WTC11 (cell line): ENCODE measurements at regions not wholly inside any gene's neighbourhood (a gene's known extent, or its start where the extent isn't known, plus 50 kb on each side); places are given as distances from the start of the nearest gene placed in this dataset.

Source experiments
- ATAC-seq: fragments of 200-7000 bp; cut with Tn5 transposase; 2 replicates; pipeline ENCODE4 v1.10.0; 2021; ENCODE audit warnings: mild to moderate bottlenecking, moderate library complexity
- CTCF ChIA-PET: fragments of 300-600 bp; sonication (Branson Sonifier 250); formaldehyde crosslinking; loops from one replicate; lab custom pipeline; 2021; ENCODE audit warnings: antibody characterized with exemption; lab: Charles Lee
- POLR2A ChIA-PET: fragments of 350-600 bp; sonication (Branson Sonifier 250); formaldehyde crosslinking; loops from one replicate; lab custom pipeline; 2021; ENCODE audit warnings: antibody characterized with exemption; lab: Charles Lee
- DNase-seq: peaks from one replicate; pipeline ENCODE4 v3.0.0; 2021; ENCODE audit warnings: low spot score
- H3K27ac Mint-ChIP-seq: 2 replicates; pipeline ENCODE4 v1.8.0; 2021; ENCODE audit warnings: mixed read lengths
- H3K27me3 Mint-ChIP-seq: 2 replicates; pipeline ENCODE4 v1.8.0; 2021; ENCODE audit warnings: low read depth, mild to moderate bottlenecking, moderate library complexity, mixed read lengths
- H3K36me3 Mint-ChIP-seq: 2 replicates; pipeline ENCODE4 v1.8.0; 2021; ENCODE audit warnings: mixed read lengths
- H3K4me1 Mint-ChIP-seq: 2 replicates; pipeline ENCODE4 v1.8.0; 2022; ENCODE audit warnings: mixed read lengths
- H3K4me3 Mint-ChIP-seq: 2 replicates; pipeline ENCODE4 v1.8.0; 2021; ENCODE audit warnings: mild to moderate bottlenecking, moderate library complexity, mixed read lengths
- H3K9me3 Mint-ChIP-seq: 2 replicates; pipeline ENCODE4 v1.8.0; 2021; ENCODE audit warnings: mixed read lengths
- ATF6 ChIP-seq: sonication (generic); formaldehyde crosslinking; IDR thresholded peaks from 2 replicates; pipeline ENCODE4 v1.8.1; 2023; ENCODE audit warnings: mild to moderate bottlenecking, missing genetic modification reagents
- CTCF ChIP-seq: fragments of 200-600 bp; IDR thresholded peaks from 2 replicates; pipeline ENCODE4 v1.8.0; 2022; ENCODE audit warnings: antibody characterized with exemption
- ELF4 ChIP-seq: sonication (generic); formaldehyde crosslinking; IDR thresholded peaks from 2 replicates; pipeline ENCODE4 v1.8.1; 2022; ENCODE audit warnings: low read depth, mild to moderate bottlenecking, moderate library complexity, missing genetic modification reagents
- EMX1 ChIP-seq: fragments of 250-450 bp; sonication (Bioruptor Pico); IDR thresholded peaks from 2 replicates; pipeline ENCODE4 v1.8.0; 2021; ENCODE audit warnings: mild to moderate bottlenecking
- FOXJ3 ChIP-seq: sonication (generic); formaldehyde crosslinking; IDR thresholded peaks from 2 replicates; pipeline ENCODE4 v1.9.0; 2021; ENCODE audit warnings: missing genetic modification reagents, mild to moderate bottlenecking, borderline replicate concordance
- FOXK1 ChIP-seq: sonication (generic); formaldehyde crosslinking; IDR thresholded peaks from 2 replicates; pipeline ENCODE4 v1.8.0; 2022; ENCODE audit warnings: mild to moderate bottlenecking, moderate library complexity, missing genetic modification reagents
- HMGA2 ChIP-seq: fragments of 250-450 bp; sonication (Bioruptor Pico); IDR thresholded peaks from 2 replicates; pipeline ENCODE4 v1.4.0; 2021; ENCODE audit warnings: mild to moderate bottlenecking, moderate library complexity
- MAX ChIP-seq: sonication (generic); formaldehyde crosslinking; IDR thresholded peaks from 2 replicates; pipeline ENCODE4 v1.8.0; 2022; ENCODE audit warnings: mild to moderate bottlenecking, missing genetic modification reagents
- ZMAT4 ChIP-seq: fragments of 250-450 bp; sonication (Bioruptor Pico); IDR thresholded peaks from 2 replicates; pipeline ENCODE4 v1.9.0; 2021; ENCODE audit warnings: mild to moderate bottlenecking
- ZNF138 ChIP-seq: sonication (generic); formaldehyde crosslinking; conservative IDR thresholded peaks from 2 replicates; pipeline ENCODE4 v1.8.1; 2022; ENCODE audit warnings: mild to moderate bottlenecking, moderate library complexity, missing genetic modification reagents
- ZNF219 ChIP-seq: sonication (generic); formaldehyde crosslinking; IDR thresholded peaks from 2 replicates; pipeline ENCODE4 v1.8.0; 2023; ENCODE audit warnings: missing genetic modification reagents, mild to moderate bottlenecking, borderline replicate concordance
- ZNF263 ChIP-seq: sonication (generic); formaldehyde crosslinking; IDR thresholded peaks from 2 replicates; pipeline ENCODE4 v1.8.1; 2022; ENCODE audit warnings: low read depth, mild to moderate bottlenecking, moderate library complexity, missing genetic modification reagents
- ZNF671 ChIP-seq: fragments of 250-450 bp; sonication (Bioruptor Pico); IDR thresholded peaks from 2 replicates; pipeline ENCODE4 v1.8.0; 2021; ENCODE audit warnings: mild to moderate bottlenecking
- TF ChIP-seq, protein P1 (sequence below): sonication (generic); formaldehyde crosslinking; IDR thresholded peaks from 2 replicates; pipeline ENCODE4 v1.8.1; 2023; ENCODE audit warnings: mild to moderate bottlenecking, moderate library complexity, missing genetic modification reagents
- TF ChIP-seq, protein P2 (sequence below): sonication (generic); formaldehyde crosslinking; IDR thresholded peaks from 2 replicates; pipeline ENCODE4 v1.8.1; 2022; ENCODE audit warnings: mild to moderate bottlenecking, missing genetic modification reagents, moderate library complexity, borderline replicate concordance
- TF ChIP-seq, protein P3 (sequence below): fragments of 250-450 bp; sonication (Bioruptor Pico); conservative IDR thresholded peaks from 2 replicates; pipeline ENCODE4 v1.9.0; 2021; ENCODE audit warnings: mild to moderate bottlenecking

DNA sequence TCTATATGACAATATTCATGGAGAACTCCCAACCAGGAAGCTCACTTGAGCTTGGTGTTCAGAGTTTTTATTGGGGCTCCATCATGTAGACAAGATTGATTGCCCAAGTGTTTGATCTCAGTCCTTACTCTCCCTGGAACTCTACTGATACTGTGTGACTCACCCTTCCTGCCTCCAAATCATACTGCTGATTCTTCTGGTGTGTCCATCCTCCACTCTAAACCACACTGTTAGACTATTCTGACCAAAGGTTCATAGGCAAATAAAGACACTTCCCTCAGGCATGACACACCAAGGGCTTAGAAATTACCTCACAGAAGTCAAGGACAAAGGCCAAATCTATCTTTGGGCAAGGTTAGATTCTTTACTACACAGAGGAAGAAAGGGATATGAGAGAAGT is 107.9 kb upstream of the CDH20 start:
- peaks cover 2% of the 10 kb centered on the region; the same call in 1 of the 2 replicates for H3K36me3 Mint-ChIP-seq
- ATAC-seq (no peak), DNase-seq (no peak)
- peaks cover 16% of the 10 kb centered on the region for H3K27me3 Mint-ChIP-seq
- CTCF ChIA-PET = no interaction called here
- no peaks in the 10 kb centered on the region for H3K4me1 Mint-ChIP-seq
- peaks cover 18% of the 10 kb centered on the region for H3K9me3 Mint-ChIP-seq
- no peak for TF ChIP-seq MAX (CRISPR knock-in tag)
- TF ChIP-seq, protein P1, sequence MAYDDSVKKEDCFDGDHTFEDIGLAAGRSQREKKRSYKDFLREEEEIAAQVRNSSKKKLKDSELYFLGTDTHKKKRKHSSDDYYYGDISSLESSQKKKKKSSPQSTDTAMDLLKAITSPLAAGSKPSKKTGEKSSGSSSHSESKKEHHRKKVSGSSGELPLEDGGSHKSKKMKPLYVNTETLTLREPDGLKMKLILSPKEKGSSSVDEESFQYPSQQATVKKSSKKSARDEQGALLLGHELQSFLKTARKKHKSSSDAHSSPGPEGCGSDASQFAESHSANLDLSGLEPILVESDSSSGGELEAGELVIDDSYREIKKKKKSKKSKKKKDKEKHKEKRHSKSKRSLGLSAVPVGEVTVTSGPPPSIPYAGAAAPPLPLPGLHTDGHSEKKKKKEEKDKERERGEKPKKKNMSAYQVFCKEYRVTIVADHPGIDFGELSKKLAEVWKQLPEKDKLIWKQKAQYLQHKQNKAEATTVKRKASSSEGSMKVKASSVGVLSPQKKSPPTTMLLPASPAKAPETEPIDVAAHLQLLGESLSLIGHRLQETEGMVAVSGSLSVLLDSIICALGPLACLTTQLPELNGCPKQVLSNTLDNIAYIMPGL = no peak
- no peak for TF ChIP-seq HMGA2 (CRISPR knock-in tag)
- no peak for TF ChIP-seq ELF4
- TF ChIP-seq ZNF219 (CRISPR knock-in tag) = no peak
- TF ChIP-seq ZNF138 (CRISPR knock-in tag) = no peak
- no peak for TF ChIP-seq ZMAT4 (CRISPR knock-in tag)
- no peak for TF ChIP-seq FOXJ3 (CRISPR knock-in tag)
- no peak for TF ChIP-seq ZNF671
- TF ChIP-seq ATF6 (CRISPR knock-in tag) = no peak
- no peak for TF ChIP-seq ZNF263 (CRISPR knock-in tag)
- TF ChIP-seq CTCF = no peak
- no peak for TF ChIP-seq EMX1
- TF ChIP-seq, protein P2, sequence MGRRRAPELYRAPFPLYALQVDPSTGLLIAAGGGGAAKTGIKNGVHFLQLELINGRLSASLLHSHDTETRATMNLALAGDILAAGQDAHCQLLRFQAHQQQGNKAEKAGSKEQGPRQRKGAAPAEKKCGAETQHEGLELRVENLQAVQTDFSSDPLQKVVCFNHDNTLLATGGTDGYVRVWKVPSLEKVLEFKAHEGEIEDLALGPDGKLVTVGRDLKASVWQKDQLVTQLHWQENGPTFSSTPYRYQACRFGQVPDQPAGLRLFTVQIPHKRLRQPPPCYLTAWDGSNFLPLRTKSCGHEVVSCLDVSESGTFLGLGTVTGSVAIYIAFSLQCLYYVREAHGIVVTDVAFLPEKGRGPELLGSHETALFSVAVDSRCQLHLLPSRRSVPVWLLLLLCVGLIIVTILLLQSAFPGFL (CRISPR knock-in tag) = no peak
- TF ChIP-seq FOXK1 (CRISPR knock-in tag) = no peak
- POLR2A ChIA-PET = no interaction called here
- no peak overlapping the region for H3K27ac Mint-ChIP-seq
- no peak overlapping the region for H3K4me3 Mint-ChIP-seq

DNA sequence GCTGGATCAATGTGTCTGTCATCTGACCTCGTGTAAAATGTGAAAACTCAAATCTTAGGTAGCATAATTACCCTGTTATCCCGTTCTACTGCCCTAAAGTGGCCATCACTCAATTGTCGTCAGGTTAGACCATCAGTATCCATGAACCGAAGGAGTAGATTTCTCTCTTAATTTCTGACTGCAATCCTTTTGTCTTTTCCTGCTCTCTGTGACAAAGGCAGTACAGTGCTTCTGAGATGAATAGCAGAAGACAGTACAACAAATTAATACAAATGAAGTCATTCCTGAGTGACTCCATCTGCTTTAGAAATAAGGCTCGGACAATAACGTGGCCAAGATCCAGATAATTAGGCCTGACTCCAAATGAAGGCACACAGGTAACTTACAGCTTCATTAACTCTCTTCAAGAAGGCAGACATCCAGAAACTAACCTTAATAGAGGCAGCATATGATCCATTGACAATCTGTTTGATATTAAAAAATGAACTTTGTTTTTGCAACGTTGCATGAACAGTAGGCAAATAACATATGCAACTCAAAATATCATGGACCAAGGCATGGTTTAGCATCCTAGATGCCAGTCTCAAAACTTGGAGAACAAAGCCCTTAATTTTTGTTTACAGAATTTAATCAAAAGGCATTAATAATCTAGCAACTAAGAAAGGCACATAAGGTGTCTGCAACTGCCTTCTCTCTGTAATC is 96.7 kb upstream of the CDH20 start:
- H3K36me3 Mint-ChIP-seq = no peaks in the 10 kb centered on the region
- TF ChIP-seq, protein P3, sequence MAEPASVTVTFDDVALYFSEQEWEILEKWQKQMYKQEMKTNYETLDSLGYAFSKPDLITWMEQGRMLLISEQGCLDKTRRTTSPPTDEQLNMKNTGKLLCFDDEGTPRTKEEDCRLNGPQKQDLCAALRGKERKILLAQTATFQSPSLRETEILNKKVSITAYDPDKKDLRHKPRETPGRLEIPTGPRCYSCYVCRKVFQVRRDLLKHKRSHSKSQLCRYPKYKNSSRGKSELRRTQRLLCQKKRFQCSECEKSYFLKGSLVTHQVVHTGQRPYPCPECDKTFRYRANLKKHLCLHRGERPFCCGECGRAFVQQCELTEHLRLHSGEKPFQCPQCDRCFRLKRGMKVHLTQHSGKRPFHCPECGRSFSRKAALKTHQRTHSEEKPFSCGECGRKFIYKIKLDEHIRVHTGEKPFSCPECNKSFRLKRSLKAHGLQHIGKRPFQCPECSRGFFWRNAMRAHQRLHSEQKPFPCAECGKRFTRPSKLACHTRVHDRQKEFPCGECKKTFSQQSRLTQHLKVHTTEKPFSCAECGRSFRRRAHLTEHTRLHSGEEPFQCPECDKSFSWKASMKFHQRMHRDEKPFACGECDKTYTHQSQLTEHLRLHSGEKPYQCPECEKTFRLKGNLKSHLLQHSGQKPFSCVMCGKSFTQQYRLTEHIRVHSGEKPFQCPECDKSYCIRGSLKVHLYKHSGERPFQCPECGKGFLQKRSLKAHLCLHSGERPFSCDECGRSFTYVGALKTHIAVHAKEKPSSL (CRISPR knock-in tag) = no peak
- no peak for DNase-seq
- H3K4me3 Mint-ChIP-seq = no peak overlapping the region
- ATAC-seq = no peak
- POLR2A ChIA-PET = no interaction called here
- no peaks in the 10 kb centered on the region for H3K27me3 Mint-ChIP-seq
- CTCF ChIA-PET = no interaction called here
- H3K4me1 Mint-ChIP-seq = no peaks in the 10 kb centered on the region
- H3K9me3 Mint-ChIP-seq = peaks cover 18% of the 10 kb centered on the region
- no peak overlapping the region for H3K27ac Mint-ChIP-seq
